GM23248 (cell line): ENCODE measurements at regions not wholly inside any gene's neighbourhood (a gene's known extent, or its start where the extent isn't known, plus 50 kb on each side); places are given as distances from the start of the nearest gene placed in this dataset.
A peak's percentile ranks its signal among the peaks of the same experiment; 100 is the strongest.
"Not testable (repeated sequence)": the region's sequence is repeated elsewhere in the genome, so short reads cannot be mapped to it uniquely, and the experiment has no call there.

ENCODE experiments used
- DNase-seq: peaks from one replicate; pipeline ENCODE4 v3.0.0-alpha.2; 2015
- H2AFZ ChIP-seq: fragments of 200-600 bp; sonication (generic); 2 replicates; pipeline ENCODE4 v1.6.1; 2016; ENCODE audit warnings: antibody characterized with exemption
- H3F3A ChIP-seq: fragments of 200-600 bp; sonication (generic); 2 replicates; pipeline ENCODE4 v1.6.1; 2016; ENCODE audit warnings: mild to moderate bottlenecking, antibody characterized with exemption, mixed run types; ENCODE audit not compliant: insufficient read depth
- H3K27ac ChIP-seq: fragments of 200-600 bp; sonication (generic); 2 replicates; pipeline ENCODE4 v1.5.1; 2016; ENCODE audit warnings: mild to moderate bottlenecking
- H3K27me3 ChIP-seq: fragments of 200-600 bp; sonication (generic); replicated peaks from 2 replicates; pipeline ENCODE4 v1.6.1; 2016; ENCODE audit warnings: mild to moderate bottlenecking; ENCODE audit not compliant: insufficient read depth
- H3K36me3 ChIP-seq: fragments of 200-600 bp; sonication (generic); 2 replicates; pipeline ENCODE4 v1.6.1; 2016; ENCODE audit warnings: low read depth, mild to moderate bottlenecking
- H3K4me1 ChIP-seq: fragments of 200-600 bp; sonication (generic); 2 replicates; pipeline ENCODE4 v1.6.1; 2016; ENCODE audit warnings: mild to moderate bottlenecking; ENCODE audit not compliant: insufficient read depth
- H3K4me2 ChIP-seq: fragments of 200-600 bp; sonication (generic); one replicate; pipeline ENCODE4 v1.6.1; 2016; ENCODE audit warnings: mild to moderate bottlenecking; ENCODE audit not compliant: unreplicated experiment
- H3K4me3 ChIP-seq: fragments of 200-600 bp; sonication (generic); 2 replicates; pipeline ENCODE4 v1.5.1; 2016; ENCODE audit warnings: mild to moderate bottlenecking
- H3K79me2 ChIP-seq: fragments of 200-600 bp; sonication (generic); 2 replicates; pipeline ENCODE4 v1.6.1; 2016; ENCODE audit warnings: mild to moderate bottlenecking; ENCODE audit not compliant: insufficient read depth
- H3K9ac ChIP-seq: fragments of 200-600 bp; sonication (generic); 2 replicates; pipeline ENCODE4 v1.6.1; 2016; ENCODE audit warnings: mild to moderate bottlenecking
- H3K9me2 ChIP-seq: fragments of 200-600 bp; sonication (generic); 2 replicates; pipeline ENCODE4 v1.6.1; 2016; ENCODE audit warnings: mixed run types, mild to moderate bottlenecking, moderate library complexity; ENCODE audit not compliant: insufficient read depth
- H3K9me3 ChIP-seq: fragments of 200-600 bp; sonication (generic); one replicate; pipeline ENCODE4 v1.6.1; 2017; ENCODE audit warnings: low read depth
- H4K20me1 ChIP-seq: fragments of 200-600 bp; sonication (generic); 2 replicates; pipeline ENCODE4 v1.6.0; 2016; ENCODE audit not compliant: insufficient read depth
- EZH2 ChIP-seq: fragments of 200-600 bp; sonication (generic); IDR thresholded peaks from 2 replicates; pipeline ENCODE4 v1.6.1; 2018; ENCODE audit warnings: antibody characterized with exemption, mild to moderate bottlenecking; ENCODE audit not compliant: insufficient read depth, poor library complexity, severe bottlenecking
- EZH2phosphoT487 ChIP-seq: fragments of 200-600 bp; sonication (generic); IDR thresholded peaks from 2 replicates; pipeline ENCODE4 v1.6.1; 2018; ENCODE audit warnings: antibody characterized with exemption, moderate library complexity, mild to moderate bottlenecking, low read depth; ENCODE audit not compliant: insufficient read depth
- WGBS, 2 experiments: methylation state at CpG; one replicate each; pipeline ENCODE4 v1.1.6; 2015 to 2017; ENCODE audit warnings: low lambda C conversion rate in 2 of 2, low coverage in 1 of 2; ENCODE audit errors: missing lambda C conversion rate in 2 of 2; 5-methylcytosine and 5-hydroxymethylcytosine counted together
- in situ Hi-C: fragments of 300-500 bp; cut with MboI; formaldehyde crosslinking; loops from 2 replicates; pipeline ENCODE4 v1.15.0; 2020

GRCh38 chr16:29184738-29185438 lies 200.0 kb downstream of the LAT start:
- H3K9me2 ChIP-seq, H3K27ac ChIP-seq, H3K27me3 ChIP-seq, H3K36me3 ChIP-seq, H3K9ac ChIP-seq, in situ Hi-C loops, H3K9me3 ChIP-seq, H4K20me1 ChIP-seq, H3K4me1 ChIP-seq, H3K4me2 ChIP-seq, H3F3A ChIP-seq, H3K4me3 ChIP-seq, H3K79me2 ChIP-seq: not testable (repeated sequence)
- H2AFZ ChIP-seq: peak overlapping the region; percentile 60; the same call in 1 of the 2 replicates
- 64 to 66% methylated on average over 41 of the region's 41 CpGs for WGBS, 2 experiments
- DNase-seq: peak; percentile 66

DNA sequence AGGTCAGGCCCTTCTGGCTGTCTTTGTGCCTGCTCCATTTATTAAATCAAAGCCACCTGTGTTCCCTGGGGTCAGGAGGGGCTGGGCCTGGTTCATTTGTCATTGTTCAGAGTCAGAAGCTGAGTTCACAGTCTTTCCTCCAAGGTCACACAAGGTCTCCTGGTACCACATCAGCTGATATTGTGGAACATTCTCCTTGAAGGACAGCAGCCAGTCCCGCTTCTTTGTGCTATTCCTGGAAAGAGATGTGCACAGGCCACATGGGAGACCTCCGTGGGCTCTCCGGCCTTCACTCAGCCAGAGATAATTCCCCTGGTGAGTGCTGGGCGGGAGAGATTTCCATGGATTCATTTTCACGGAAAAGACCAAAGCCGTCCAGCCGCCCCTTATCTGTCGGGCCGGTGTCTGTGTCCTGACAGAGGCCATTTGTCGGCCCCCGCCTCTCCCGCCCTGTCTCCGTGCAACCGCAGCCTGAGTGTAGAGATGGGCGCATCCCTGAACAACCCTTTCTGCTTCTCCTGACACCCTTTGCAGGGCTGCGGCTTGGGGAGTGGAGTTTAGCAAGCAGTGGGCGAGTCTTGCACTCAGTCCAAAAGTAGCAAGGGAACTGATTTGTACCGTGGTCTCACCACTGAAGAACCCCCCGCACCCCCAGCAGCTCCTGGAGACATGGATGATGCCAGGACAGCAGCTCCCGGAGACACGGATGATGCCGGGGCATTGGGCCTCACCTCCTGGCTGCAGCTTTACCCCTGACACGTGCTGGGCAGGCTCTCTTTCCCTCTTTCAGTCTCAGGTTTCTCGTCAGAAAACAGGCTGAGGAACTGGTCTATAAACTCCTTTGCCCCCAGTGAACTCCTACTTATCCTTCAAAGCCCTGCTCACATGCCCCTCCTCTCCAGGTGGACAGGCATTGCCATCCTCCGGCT lies 198.4 kb downstream of the LAT start:
- H3F3A ChIP-seq, in situ Hi-C loops, DNase-seq, H3K27ac ChIP-seq, H3K4me3 ChIP-seq, H3K4me2 ChIP-seq, H3K9me3 ChIP-seq, H3K27me3 ChIP-seq, H3K9me2 ChIP-seq, H3K9ac ChIP-seq, H3K79me2 ChIP-seq, H4K20me1 ChIP-seq, H3K36me3 ChIP-seq, H2AFZ ChIP-seq: not testable (repeated sequence)
- H3K4me1 ChIP-seq: peaks cover 13% of the 10 kb centered on the region
- WGBS, 2 experiments: 73 to 78% methylated on average over 20 to 24 of the region's 25 CpGs

DNA sequence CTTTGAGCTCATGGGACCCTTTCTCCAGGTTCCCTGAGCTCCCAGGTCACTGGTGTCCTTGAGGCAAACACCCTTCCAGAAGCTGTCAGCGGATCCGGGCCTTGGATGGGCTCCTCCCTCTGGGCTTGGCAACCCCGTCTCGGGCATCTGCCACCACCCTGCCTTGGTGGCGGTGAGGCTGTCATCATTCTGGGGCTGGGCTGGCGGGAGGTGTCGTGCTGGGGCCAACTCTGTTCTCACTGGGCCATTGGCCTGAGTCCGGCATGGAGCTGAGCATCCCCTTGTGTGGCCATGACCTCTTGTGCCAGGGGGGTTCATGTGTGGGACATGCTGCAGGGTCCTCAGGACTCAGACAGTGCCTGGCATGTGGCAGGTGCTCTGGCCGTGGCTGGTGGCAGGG lies 197.6 kb downstream of the LAT start:
- DNase-seq: no peak
- H3K27me3 ChIP-seq: no peaks in the 10 kb centered on the region
- no peak for TF ChIP-seq EZH2
- no peak for TF ChIP-seq EZH2phosphoT487
- H4K20me1 ChIP-seq: no peaks in the 10 kb centered on the region
- H3K9ac ChIP-seq: no peak overlapping the region
- peaks cover 14% of the 10 kb centered on the region for H3K4me1 ChIP-seq
- no peak overlapping the region for H3K27ac ChIP-seq
- H3F3A ChIP-seq: peaks cover 4% of the 10 kb centered on the region; the same call in 1 of the 2 replicates
- no peaks in the 10 kb centered on the region for H3K79me2 ChIP-seq
- H3K9me2 ChIP-seq: no peaks in the 10 kb centered on the region
- no peaks in the 10 kb centered on the region for H3K36me3 ChIP-seq
- H3K9me3 ChIP-seq: no peaks in the 10 kb centered on the region
- H3K4me3 ChIP-seq: no peak overlapping the region
- in situ Hi-C loops: no loop called here
- no peak overlapping the region for H3K4me2 ChIP-seq
- 67 to 71% methylated on average over 9 of the region's 9 CpGs for WGBS, 2 experiments
- H2AFZ ChIP-seq: no peak overlapping the region

DNA sequence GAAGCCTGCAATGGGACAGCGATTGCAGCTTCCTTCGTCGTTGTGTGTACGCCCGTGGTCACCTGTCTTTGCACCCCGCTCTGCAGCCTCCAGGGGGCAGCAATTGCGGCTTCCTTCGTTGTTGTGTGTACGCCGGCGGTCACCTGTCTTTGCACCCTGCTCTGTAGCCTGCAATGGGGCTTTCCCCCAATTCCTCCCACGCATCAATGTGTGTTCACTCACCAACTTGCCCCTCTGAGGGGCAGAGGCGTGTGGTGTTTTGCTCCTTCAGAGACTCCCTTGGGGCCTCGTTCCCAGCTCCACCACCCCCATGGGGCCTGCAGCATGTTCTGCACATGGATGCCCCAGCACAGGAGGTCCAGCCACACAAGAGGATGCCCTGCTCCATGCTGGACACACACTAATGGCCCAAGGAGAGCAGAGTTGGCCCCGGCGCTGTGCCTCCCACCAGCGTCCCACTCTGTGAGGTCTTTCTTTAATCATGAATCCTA lies 197.1 kb downstream of the LAT start:
- H3K9me3 ChIP-seq, H3F3A ChIP-seq, H3K9me2 ChIP-seq, H3K4me3 ChIP-seq, H3K9ac ChIP-seq, H4K20me1 ChIP-seq, H3K36me3 ChIP-seq, in situ Hi-C loops, H3K79me2 ChIP-seq, DNase-seq, H3K4me2 ChIP-seq, H2AFZ ChIP-seq, H3K27me3 ChIP-seq, H3K27ac ChIP-seq: not testable (repeated sequence)
- H3K4me1 ChIP-seq: peaks cover 14% of the 10 kb centered on the region
- 94 to 98% methylated on average over 16 to 17 of the region's 17 CpGs for WGBS, 2 experiments

DNA sequence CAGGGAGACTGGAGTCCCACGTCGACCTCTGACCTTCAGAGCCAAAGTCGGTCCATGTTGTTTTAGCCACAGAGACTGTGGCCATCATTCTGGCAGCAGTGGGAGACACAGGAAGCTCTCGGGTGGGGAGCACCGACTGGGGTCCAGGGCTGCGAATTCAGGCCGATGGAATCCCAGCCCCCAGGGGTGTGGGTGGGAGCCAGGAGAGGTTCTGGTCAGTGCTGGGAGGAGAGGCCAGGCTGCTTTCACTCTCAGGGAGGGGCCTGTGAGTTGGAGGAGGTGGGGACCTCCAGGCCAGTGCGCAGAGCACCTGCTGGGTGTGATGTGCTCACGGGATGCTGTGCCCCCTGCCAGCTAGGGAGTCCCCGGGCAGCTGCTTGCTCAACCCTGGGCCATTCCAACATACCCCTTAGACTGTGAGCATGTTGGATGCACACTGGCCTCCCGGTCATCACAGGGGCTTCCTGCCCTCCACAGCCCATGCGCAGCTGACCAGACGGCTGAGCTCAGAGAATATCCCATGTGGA lies 196.5 kb downstream of the LAT start:
- H2AFZ ChIP-seq, H3K36me3 ChIP-seq, in situ Hi-C loops, H3K4me3 ChIP-seq, H3K27ac ChIP-seq, H3K9me2 ChIP-seq, H3K79me2 ChIP-seq, DNase-seq, H3F3A ChIP-seq, H3K9ac ChIP-seq, H3K4me2 ChIP-seq, H3K27me3 ChIP-seq, H3K9me3 ChIP-seq, H4K20me1 ChIP-seq: not testable (repeated sequence)
- WGBS, 2 experiments: 93 to 94% methylated on average over 13 of the region's 13 CpGs
- H3K4me1 ChIP-seq: peaks cover 14% of the 10 kb centered on the region

GRCh38 chr16:29180206-29180600 lies 195.4 kb downstream of the LAT start:
- H3K4me2 ChIP-seq: not testable (repeated sequence)
- peaks cover 14% of the 10 kb centered on the region for H3K4me1 ChIP-seq

More at GRCh38 chr16:29180206-29180600, 195.4 kb downstream of the LAT start:
- WGBS, 2 experiments: 67% methylated on average over 14 to 15 of the region's 15 CpGs
- H3K9me3 ChIP-seq, H3K9ac ChIP-seq, H3K27ac ChIP-seq, H3K36me3 ChIP-seq, H3F3A ChIP-seq, H3K9me2 ChIP-seq, H2AFZ ChIP-seq, in situ Hi-C loops, H3K27me3 ChIP-seq, H3K4me3 ChIP-seq, DNase-seq, H3K79me2 ChIP-seq, H4K20me1 ChIP-seq: not testable (repeated sequence)
